ENCODE measurements at regions not wholly inside any gene's neighbourhood (a gene's known extent, or its start where the extent isn't known, plus 50 kb on each side); places are given as distances from the start of the nearest gene placed in this dataset.

DNA sequence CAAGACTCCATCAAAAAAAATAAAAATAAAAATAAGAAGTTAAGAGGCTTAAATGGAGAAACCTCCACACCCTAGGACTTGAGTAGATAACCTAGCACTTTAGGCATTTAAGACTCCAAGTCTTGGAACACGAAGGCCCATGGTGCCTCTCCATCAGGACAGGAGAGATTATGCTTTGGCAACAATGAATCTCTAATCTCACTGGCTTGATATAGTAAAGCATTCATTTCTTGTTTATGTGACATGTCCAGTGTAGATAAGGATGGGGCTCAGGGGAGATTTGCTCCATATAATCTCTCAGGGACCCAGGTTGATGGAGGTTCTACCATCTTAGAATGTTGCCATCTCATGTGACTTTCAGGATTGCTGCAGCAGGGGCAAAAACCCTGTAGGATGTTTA is 117.7 kb upstream of the FUT8 start:
- H3K79me2 ChIP-seq (replicated peaks; ENCODE audit: insufficient read depth), result no peaks in the 10 kb centered on the region
- no peak for DNase-seq (ENCODE audit: low spot score)

More for the DNA sequence above, 117.7 kb upstream of the FUT8 start:
- no peak overlapping the region for H3K4me2 ChIP-seq
- H3F3A ChIP-seq (replicated peaks; ENCODE audit: low read depth), result no peaks in the 10 kb centered on the region
- Mint-ChIP-seq H3K4me1 (no peaks in the 10 kb centered on the region), H3K9me3 (no peaks in the 10 kb centered on the region), H3K27me3 (ENCODE audit: insufficient read depth, low read depth, poor library complexity) (peaks cover 4% of the 10 kb centered on the region), H3K27ac (no peak overlapping the region), H3K36me3 (ENCODE audit: low read depth) (no peaks in the 10 kb centered on the region), H3K4me3 (no peak overlapping the region)
- ATAC-seq, result no peak
- H2AFZ ChIP-seq, result no peak overlapping the region
- TF ChIP-seq JUNB (IDR thresholded peaks at IDR 0.05; ENCODE audit: unreplicated experiment) (no peak), STAT1 (IDR thresholded peaks at IDR 0.05; ENCODE audit: unreplicated experiment) (no peak), EZH2 (IDR thresholded peaks at IDR 0.05; ENCODE audit: low read depth, unreplicated experiment) (no peak), NANOG (IDR thresholded peaks at IDR 0.05; ENCODE audit: borderline replicate concordance) (no peak), POLR2AphosphoS5 (IDR thresholded peaks at IDR 0.05; ENCODE audit: low read depth) (no peak), EZH2phosphoT487 (IDR thresholded peaks at IDR 0.05; ENCODE audit: unreplicated experiment) (no peak), ZNF114 (CRISPR knock-in tag; IDR thresholded peaks at IDR 0.05) (no peak), ZNF331 (CRISPR knock-in tag; IDR thresholded peaks at IDR 0.05; ENCODE audit: low read depth) (no peak)
- TF ChIP-seq, protein P1, sequence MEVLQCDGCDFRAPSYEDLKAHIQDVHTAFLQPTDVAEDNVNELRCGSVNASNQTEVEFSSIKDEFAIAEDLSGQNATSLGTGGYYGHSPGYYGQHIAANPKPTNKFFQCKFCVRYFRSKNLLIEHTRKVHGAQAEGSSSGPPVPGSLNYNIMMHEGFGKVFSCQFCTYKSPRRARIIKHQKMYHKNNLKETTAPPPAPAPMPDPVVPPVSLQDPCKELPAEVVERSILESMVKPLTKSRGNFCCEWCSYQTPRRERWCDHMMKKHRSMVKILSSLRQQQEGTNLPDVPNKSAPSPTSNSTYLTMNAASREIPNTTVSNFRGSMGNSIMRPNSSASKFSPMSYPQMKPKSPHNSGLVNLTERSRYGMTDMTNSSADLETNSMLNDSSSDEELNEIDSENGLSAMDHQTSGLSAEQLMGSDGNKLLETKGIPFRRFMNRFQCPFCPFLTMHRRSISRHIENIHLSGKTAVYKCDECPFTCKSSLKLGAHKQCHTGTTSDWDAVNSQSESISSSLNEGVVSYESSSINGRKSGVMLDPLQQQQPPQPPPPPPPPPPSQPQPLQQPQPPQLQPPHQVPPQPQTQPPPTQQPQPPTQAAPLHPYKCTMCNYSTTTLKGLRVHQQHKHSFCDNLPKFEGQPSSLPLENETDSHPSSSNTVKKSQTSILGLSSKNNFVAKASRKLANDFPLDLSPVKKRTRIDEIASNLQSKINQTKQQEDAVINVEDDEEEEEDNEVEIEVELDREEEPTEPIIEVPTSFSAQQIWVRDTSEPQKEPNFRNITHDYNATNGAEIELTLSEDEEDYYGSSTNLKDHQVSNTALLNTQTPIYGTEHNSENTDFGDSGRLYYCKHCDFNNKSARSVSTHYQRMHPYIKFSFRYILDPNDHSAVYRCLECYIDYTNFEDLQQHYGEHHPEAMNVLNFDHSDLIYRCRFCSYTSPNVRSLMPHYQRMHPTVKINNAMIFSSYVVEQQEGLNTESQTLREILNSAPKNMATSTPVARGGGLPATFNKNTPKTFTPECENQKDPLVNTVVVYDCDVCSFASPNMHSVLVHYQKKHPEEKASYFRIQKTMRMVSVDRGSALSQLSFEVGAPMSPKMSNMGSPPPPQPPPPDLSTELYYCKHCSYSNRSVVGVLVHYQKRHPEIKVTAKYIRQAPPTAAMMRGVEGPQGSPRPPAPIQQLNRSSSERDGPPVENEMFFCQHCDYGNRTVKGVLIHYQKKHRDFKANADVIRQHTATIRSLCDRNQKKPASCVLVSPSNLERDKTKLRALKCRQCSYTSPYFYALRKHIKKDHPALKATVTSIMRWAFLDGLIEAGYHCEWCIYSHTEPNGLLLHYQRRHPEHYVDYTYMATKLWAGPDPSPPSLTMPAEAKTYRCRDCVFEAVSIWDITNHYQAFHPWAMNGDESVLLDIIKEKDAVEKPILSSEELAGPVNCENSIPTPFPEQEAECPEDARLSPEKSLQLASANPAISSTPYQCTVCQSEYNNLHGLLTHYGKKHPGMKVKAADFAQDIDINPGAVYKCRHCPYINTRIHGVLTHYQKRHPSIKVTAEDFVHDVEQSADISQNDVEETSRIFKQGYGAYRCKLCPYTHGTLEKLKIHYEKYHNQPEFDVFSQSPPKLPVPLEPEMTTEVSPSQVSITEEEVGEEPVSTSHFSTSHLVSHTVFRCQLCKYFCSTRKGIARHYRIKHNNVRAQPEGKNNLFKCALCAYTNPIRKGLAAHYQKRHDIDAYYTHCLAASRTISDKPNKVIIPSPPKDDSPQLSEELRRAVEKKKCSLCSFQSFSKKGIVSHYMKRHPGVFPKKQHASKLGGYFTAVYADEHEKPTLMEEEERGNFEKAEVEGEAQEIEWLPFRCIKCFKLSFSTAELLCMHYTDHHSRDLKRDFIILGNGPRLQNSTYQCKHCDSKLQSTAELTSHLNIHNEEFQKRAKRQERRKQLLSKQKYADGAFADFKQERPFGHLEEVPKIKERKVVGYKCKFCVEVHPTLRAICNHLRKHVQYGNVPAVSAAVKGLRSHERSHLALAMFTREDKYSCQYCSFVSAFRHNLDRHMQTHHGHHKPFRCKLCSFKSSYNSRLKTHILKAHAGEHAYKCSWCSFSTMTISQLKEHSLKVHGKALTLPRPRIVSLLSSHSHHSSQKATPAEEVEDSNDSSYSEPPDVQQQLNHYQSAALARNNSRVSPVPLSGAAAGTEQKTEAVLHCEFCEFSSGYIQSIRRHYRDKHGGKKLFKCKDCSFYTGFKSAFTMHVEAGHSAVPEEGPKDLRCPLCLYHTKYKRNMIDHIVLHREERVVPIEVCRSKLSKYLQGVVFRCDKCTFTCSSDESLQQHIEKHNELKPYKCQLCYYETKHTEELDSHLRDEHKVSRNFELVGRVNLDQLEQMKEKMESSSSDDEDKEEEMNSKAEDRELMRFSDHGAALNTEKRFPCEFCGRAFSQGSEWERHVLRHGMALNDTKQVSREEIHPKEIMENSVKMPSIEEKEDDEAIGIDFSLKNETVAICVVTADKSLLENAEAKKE (CRISPR knock-in tag; IDR thresholded peaks at IDR 0.05), result no peak
- TF ChIP-seq, protein P2, sequence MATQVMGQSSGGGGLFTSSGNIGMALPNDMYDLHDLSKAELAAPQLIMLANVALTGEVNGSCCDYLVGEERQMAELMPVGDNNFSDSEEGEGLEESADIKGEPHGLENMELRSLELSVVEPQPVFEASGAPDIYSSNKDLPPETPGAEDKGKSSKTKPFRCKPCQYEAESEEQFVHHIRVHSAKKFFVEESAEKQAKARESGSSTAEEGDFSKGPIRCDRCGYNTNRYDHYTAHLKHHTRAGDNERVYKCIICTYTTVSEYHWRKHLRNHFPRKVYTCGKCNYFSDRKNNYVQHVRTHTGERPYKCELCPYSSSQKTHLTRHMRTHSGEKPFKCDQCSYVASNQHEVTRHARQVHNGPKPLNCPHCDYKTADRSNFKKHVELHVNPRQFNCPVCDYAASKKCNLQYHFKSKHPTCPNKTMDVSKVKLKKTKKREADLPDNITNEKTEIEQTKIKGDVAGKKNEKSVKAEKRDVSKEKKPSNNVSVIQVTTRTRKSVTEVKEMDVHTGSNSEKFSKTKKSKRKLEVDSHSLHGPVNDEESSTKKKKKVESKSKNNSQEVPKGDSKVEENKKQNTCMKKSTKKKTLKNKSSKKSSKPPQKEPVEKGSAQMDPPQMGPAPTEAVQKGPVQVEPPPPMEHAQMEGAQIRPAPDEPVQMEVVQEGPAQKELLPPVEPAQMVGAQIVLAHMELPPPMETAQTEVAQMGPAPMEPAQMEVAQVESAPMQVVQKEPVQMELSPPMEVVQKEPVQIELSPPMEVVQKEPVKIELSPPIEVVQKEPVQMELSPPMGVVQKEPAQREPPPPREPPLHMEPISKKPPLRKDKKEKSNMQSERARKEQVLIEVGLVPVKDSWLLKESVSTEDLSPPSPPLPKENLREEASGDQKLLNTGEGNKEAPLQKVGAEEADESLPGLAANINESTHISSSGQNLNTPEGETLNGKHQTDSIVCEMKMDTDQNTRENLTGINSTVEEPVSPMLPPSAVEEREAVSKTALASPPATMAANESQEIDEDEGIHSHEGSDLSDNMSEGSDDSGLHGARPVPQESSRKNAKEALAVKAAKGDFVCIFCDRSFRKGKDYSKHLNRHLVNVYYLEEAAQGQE (IDR thresholded peaks at IDR 0.05; ENCODE audit: unreplicated experiment), result no peak
- TF ChIP-seq, protein P3, sequence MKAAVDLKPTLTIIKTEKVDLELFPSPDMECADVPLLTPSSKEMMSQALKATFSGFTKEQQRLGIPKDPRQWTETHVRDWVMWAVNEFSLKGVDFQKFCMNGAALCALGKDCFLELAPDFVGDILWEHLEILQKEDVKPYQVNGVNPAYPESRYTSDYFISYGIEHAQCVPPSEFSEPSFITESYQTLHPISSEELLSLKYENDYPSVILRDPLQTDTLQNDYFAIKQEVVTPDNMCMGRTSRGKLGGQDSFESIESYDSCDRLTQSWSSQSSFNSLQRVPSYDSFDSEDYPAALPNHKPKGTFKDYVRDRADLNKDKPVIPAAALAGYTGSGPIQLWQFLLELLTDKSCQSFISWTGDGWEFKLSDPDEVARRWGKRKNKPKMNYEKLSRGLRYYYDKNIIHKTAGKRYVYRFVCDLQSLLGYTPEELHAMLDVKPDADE (IDR thresholded peaks at IDR 0.05), result no peak
- H3K4me3 ChIP-seq, result no peak overlapping the region
- 0 out of 2 replicates have a peak, but pooled peaks cover 3% of the 10 kb centered on the region for H3K9me2 ChIP-seq (ENCODE audit: insufficient read depth)
- no peak overlapping the region for H3K27ac ChIP-seq (ENCODE audit: low read depth)
- no peaks in the 10 kb centered on the region for H3K27me3 ChIP-seq (ENCODE audit: insufficient read depth)
- no peaks in the 10 kb centered on the region for H4K20me1 ChIP-seq (replicated peaks; ENCODE audit: insufficient read depth)
- no peaks in the 10 kb centered on the region for H3K4me1 ChIP-seq (ENCODE audit: insufficient read depth)
- H3K36me3 ChIP-seq (ENCODE audit: insufficient read depth), result no peaks in the 10 kb centered on the region

All from GM23338 (cell line).